G401 (cell line): ENCODE measurements at regions not wholly inside any gene's neighbourhood (a gene's known extent, or its start where the extent isn't known, plus 50 kb on each side); places are given as distances from the start of the nearest gene placed in this dataset.

Experiments used
- DNase-seq: peaks from one replicate; pipeline ENCODE4 v3.0.0-alpha.2; 2015; ENCODE audit warnings: low spot score
- in situ Hi-C: cut with HindIII; loops from 2 replicates; pipeline ENCODE4 v1.10.0; 2016; ENCODE audit warnings: low sequenced_read_pairs, mixed read lengths

DNA sequence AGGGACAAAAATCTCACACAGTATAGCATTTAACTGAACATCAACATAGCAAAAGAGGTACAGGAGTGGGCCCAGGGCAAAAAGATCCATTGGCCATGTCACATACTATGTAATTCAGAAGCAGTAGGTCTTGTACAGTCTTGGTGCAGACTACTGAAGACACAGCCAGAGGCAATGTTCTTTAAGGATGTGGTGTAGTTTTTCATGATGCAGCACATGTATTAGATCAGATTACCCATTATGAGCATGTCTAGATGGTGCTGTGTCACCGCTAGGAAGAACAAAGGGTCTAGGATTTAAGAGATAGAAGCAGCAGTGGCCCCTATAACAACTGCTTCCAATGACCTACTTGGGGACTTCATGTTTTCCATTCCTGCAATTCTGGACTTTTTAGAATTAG, 610.4 kb upstream of the MEF2C start:
- in situ Hi-C loops = no loop called here

GRCh38 chr5:89484962-89485361, 602.0 kb upstream of the MEF2C start:
- DNase-seq = no peak
- in situ Hi-C loops = no loop called here

More for the DNA sequence above, 610.4 kb upstream of the MEF2C start:
- DNase-seq = no peak

DNA sequence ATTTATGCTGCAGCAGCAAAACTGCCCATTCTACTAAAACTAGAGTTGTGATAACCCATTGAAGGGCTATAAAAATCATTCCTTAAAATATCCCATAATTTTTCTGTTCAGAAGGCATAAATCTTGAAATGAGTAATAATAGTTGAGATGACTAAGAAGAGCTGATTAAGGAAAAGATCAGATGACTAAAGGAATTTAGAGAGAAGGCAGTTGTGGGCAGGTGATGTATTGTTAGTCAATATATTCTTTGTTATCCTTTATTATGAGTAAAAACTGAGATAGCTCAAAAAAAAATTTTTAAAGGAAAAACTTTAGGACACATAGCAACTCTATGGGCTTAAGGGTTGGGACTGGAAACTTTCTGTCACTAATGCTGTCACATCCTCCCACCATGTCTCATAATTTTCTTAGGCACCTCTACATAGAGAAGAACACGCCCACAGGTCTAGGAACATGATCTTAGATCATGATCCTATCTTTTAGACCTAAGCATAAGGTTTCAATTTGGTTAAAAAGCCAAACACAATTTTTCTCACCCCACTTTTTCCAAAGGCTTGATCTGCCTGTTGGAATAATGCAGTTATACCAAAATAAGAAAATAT, 597.5 kb upstream of the MEF2C start:
- DNase-seq = no peak
- in situ Hi-C loops = no loop called here

DNA sequence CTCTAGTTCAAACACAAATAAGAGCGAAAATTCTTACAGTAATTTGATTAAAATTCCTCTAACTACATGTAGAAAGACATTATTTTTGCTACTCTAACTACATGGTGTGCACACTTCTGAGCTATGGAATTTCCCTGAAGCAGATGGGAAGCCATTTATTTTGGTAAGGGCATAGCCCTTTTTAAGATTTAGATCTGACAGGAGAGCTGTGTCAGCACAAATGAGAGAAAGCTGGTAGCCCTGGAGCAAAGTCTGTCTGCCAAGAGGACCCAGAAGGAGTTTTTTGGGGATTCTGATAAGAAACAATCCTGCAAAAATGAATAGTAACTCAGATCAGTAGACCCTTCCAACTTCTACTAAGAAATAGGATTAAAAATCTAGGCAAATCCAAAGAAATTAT, 595.9 kb upstream of the MEF2C start:
- in situ Hi-C loops = no loop called here
- no peak for DNase-seq

GRCh38 chr5:89473196-89473595, 590.2 kb upstream of the MEF2C start:
- DNase-seq = no peak
- in situ Hi-C loops = no loop called here

DNA sequence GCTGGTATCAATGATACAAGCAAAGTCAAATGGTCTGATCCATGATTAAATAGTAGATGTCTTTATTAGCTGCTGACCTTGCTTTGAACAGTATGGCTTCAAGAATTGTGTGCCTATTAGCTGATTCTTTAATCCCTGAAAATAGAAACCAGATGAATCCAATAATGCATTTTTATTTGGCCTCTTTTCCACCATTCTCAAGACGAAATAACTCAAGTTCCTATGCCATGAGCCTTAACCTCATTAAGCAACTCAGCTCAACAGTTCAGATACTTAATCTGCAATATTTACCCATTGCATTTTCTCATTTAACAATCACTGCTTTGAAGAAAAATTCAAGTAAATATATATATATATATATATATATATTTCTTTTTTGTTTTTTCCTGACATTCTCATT, 588.6 kb upstream of the MEF2C start:
- DNase-seq = no peak
- in situ Hi-C loops = no loop called here

- in situ Hi-C loops = no loop called here
Observed at GRCh38 chr5:89471115-89471514, 588.1 kb upstream of the MEF2C start.

DNA sequence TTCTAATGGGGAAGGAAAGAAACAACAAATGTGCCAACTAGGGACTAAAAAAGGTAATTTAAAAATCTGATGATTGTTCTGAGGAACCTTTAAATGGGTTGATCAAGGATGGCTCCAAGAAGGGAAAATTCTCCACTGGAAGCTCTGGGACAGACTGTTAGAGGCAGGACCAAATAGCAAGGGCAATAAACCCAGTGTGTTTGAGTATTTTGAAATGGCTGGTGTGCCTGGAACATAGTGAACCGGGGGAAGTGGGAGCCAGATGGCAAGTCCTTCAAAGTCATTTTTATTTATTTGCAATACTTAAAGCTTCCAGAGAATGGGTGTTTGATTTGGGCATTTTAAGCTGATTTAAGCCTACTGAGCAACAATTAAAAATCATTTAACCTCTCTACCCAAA, 587.7 kb upstream of the MEF2C start:
- in situ Hi-C loops = no loop called here
- no peak for DNase-seq

More at GRCh38 chr5:89471115-89471514, 588.1 kb upstream of the MEF2C start:
- DNase-seq = no peak

- no peak for DNase-seq
- in situ Hi-C loops = no loop called here
Observed at GRCh38 chr5:89458332-89458656, 575.3 kb upstream of the MEF2C start.

GRCh38 chr5:89457411-89458331, 574.7 kb upstream of the MEF2C start:
- DNase-seq = no peak
- in situ Hi-C loops = no loop called here

DNA sequence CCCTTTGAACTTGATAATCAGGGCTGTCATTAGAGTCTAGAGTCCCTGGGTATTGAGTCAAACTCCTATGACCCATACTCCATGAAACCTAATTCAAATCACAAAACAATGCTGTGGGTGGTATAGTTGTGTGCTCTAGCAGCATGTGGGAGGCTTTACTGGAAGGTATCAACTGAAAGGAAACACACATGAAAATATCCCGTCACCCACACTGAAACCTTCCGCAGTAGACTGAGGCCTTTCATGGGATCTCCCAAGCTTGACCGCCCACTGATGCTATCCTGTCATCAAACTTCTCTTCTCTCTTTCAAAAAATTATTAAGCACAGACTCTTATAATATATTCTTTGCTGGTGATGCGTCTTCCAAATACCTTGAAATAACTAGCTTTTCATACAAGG, 569.1 kb upstream of the MEF2C start:
- in situ Hi-C loops = no loop called here
- DNase-seq = no peak

- in situ Hi-C loops = no loop called here
- DNase-seq = no peak
Observed at GRCh38 chr5:89451263-89451662, 568.3 kb upstream of the MEF2C start.

DNA sequence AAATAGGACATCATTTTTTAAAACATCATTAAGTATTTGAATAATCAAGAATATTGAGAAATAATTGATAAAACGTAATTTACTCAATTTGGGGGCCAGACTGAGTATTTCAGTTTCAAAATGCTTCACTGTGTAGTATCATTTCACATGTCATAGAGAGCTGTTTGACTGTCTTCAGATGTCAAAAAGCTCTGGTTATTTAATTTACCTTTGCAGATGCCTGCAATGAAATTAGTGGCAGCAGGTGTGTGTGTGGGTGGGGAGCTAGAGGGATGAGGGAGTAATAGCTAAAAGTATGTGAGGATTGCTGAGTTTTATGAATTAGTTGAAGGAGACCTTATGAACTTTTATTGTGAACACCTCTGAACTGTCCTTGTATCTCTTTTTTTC, 567.2 kb upstream of the MEF2C start:
- in situ Hi-C loops = no loop called here
- no peak for DNase-seq

DNA sequence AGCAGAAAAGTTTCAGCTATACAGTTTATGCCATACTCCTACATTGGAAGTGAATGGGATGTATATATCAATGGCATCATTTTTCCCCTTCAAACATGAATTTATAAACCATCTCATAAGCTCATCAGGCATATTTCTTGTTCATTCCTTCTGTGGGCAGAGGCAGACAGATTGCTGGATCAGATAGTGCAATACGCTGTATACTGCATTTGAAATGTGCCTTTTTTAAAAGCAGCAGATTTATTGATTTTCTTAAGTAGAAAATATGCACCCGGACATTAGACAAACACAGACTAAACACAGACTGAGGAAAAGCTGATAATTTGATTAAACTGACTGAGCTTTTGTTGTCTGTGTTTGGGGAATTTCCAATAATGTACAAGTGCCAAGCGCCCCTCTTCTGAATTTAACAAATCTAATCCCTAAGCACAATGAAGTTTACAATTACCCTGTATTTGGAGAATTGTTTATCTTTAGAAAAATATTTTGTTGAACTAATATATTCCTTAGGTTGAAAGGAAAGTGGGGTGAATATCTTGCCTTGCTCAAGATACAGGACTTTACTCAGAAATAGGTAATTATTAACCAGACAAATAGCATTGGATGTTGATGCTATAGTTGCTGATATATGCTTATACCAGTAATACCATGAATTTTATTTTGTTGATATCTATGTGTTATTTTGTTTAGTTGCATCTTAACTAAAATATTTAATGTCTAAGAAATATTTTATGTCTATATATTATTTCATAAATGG, 566.6 kb upstream of the MEF2C start:
- in situ Hi-C loops = no loop called here
- no peak for DNase-seq

GRCh38 chr5:89447027-89447426, 564.0 kb upstream of the MEF2C start:
- in situ Hi-C loops = no loop called here
- no peak for DNase-seq

- in situ Hi-C loops = no loop called here
Observed at GRCh38 chr5:89445106-89445745, 562.2 kb upstream of the MEF2C start.

GRCh38 chr5:89444088-89444487, 561.1 kb upstream of the MEF2C start:
- in situ Hi-C loops = no loop called here
- DNase-seq = no peak

More at GRCh38 chr5:89445106-89445745, 562.2 kb upstream of the MEF2C start:
- DNase-seq = no peak

GRCh38 chr5:89443508-89443907, 560.5 kb upstream of the MEF2C start:
- in situ Hi-C loops = no loop called here
- no peak for DNase-seq

GRCh38 chr5:89441965-89442364, 559.0 kb upstream of the MEF2C start:
- in situ Hi-C loops = no loop called here
- no peak for DNase-seq

- in situ Hi-C loops = no loop called here
- DNase-seq = no peak
Observed at GRCh38 chr5:89440670-89441069, 557.7 kb upstream of the MEF2C start.
